ENCODE measurements at regions not wholly inside any gene's neighbourhood (a gene's known extent, or its start where the extent isn't known, plus 50 kb on each side); places are given as distances from the start of the nearest gene placed in this dataset.

DNA sequence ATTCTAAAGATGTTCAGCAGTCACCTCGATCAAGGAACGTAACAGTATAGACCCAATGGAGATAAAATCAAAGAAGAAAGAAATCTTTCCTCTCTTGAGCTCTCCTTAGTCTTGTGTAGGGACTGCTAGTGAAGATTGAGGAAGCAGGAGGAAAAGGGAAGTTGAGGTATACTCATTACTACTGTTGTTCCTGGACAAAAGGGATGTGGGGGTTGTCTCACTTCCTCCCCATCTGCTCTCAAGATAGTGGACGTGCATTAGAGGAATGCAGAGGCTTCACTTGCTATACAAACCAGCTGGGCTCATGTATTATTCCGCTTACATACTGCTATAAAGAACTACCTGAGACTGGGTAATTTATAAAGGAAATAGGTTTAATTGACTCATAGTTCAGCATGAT lies 208.9 kb upstream of the ARHGEF9 start:
- Histone ChIP-seq H3K9me3 (no peaks in the 10 kb centered on the region), H3K27me3 (no peaks in the 10 kb centered on the region), H3K4me3 (ENCODE audit: low read depth, low read length) (no peak overlapping the region), H3K4me1 (no peaks in the 10 kb centered on the region), H3K36me3 (no peaks in the 10 kb centered on the region)
- DNase-seq: no peak
- TF ChIP-seq, protein P1, sequence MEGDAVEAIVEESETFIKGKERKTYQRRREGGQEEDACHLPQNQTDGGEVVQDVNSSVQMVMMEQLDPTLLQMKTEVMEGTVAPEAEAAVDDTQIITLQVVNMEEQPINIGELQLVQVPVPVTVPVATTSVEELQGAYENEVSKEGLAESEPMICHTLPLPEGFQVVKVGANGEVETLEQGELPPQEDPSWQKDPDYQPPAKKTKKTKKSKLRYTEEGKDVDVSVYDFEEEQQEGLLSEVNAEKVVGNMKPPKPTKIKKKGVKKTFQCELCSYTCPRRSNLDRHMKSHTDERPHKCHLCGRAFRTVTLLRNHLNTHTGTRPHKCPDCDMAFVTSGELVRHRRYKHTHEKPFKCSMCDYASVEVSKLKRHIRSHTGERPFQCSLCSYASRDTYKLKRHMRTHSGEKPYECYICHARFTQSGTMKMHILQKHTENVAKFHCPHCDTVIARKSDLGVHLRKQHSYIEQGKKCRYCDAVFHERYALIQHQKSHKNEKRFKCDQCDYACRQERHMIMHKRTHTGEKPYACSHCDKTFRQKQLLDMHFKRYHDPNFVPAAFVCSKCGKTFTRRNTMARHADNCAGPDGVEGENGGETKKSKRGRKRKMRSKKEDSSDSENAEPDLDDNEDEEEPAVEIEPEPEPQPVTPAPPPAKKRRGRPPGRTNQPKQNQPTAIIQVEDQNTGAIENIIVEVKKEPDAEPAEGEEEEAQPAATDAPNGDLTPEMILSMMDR (IDR thresholded peaks at IDR 0.05; ENCODE audit: low read depth, low read length): no peak

- Histone ChIP-seq H3K4me1 (no peaks in the 10 kb centered on the region), H3K36me3 (no peaks in the 10 kb centered on the region), H3K27me3 (no peaks in the 10 kb centered on the region), H3K4me3 (ENCODE audit: low read depth, low read length) (no peak overlapping the region), H3K9me3 (no peaks in the 10 kb centered on the region)
- TF ChIP-seq, protein P1 (IDR thresholded peaks at IDR 0.05; ENCODE audit: low read depth, low read length): no peak
- no peak for DNase-seq
Measured at GRCh38 chrX:63985906-63986305, 200.9 kb upstream of the ARHGEF9 start.

DNA sequence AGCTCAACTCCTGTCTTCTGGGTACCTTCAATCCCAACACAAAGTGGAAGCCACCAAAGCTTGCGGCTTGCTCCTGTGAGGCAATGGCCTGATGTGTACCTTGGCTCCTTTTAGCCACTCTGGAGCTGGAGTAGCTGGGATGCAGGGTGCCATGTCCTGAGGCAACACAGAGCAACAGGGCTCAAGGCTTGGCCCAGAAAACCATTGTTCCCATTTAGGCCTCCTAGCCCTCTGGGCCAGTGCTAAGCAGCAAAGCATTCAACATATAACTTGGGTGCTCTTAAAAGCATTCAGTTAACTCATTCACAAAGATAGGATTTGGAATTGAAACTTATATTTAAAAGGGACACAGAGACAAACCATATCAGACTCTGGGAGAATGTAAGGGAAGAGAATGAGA lies 194.5 kb upstream of the ARHGEF9 start:
- H3K4me1 ChIP-seq: no peaks in the 10 kb centered on the region
- DNase-seq: no peak
- TF ChIP-seq, protein P1 (IDR thresholded peaks at IDR 0.05; ENCODE audit: low read depth, low read length): no peak

DNA sequence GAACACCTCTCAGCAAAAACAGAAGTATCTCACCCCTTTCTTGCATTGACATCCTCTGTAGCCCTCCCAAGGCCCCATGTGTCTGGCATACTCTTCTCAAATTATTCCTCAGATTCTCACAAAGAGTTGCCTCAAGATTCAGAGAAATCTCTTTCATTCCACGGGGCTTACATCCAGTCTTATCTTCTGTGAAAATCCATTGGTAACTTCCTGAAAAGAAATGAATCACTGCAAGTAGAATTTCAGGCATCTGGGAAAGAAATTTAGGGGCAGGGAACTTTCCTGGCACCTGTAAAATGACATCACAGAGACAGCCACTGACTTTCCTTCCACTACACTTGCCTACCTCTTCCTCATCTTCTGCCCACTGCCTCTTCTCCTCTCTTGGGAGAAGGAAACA lies 182.5 kb upstream of the ARHGEF9 start:
- Histone ChIP-seq H3K4me1 (no peaks in the 10 kb centered on the region), H3K36me3 (no peaks in the 10 kb centered on the region), H3K4me3 (ENCODE audit: low read depth, low read length) (no peak overlapping the region), H3K27me3 (no peaks in the 10 kb centered on the region), H3K9me3 (no peaks in the 10 kb centered on the region)
- no peak for DNase-seq
- TF ChIP-seq, protein P1 (IDR thresholded peaks at IDR 0.05; ENCODE audit: low read depth, low read length): no peak

More for the DNA sequence above, 194.5 kb upstream of the ARHGEF9 start:
- no peaks in the 10 kb centered on the region for H3K27me3 ChIP-seq
- no peaks in the 10 kb centered on the region for H3K36me3 ChIP-seq
- no peaks in the 10 kb centered on the region for H3K9me3 ChIP-seq
- no peak overlapping the region for H3K4me3 ChIP-seq (ENCODE audit: low read depth, low read length)

- TF ChIP-seq, protein P1 (IDR thresholded peaks at IDR 0.05; ENCODE audit: low read depth, low read length): no peak
- no peak overlapping the region for H3K4me3 ChIP-seq (ENCODE audit: low read depth, low read length)
- H3K9me3 ChIP-seq: no peaks in the 10 kb centered on the region
- no peak for DNase-seq
- H3K36me3 ChIP-seq: no peaks in the 10 kb centered on the region
- H3K4me1 ChIP-seq: no peaks in the 10 kb centered on the region
- H3K27me3 ChIP-seq: no peaks in the 10 kb centered on the region
Measured at GRCh38 chrX:63963095-63963784, 178.2 kb upstream of the ARHGEF9 start.

GRCh38 chrX:63961964-63962363 lies 176.9 kb upstream of the ARHGEF9 start:
- no peak for DNase-seq
- Histone ChIP-seq H3K4me1 (no peaks in the 10 kb centered on the region), H3K27me3 (no peaks in the 10 kb centered on the region), H3K4me3 (ENCODE audit: low read depth, low read length) (no peak overlapping the region), H3K36me3 (no peaks in the 10 kb centered on the region), H3K9me3 (no peaks in the 10 kb centered on the region)
- TF ChIP-seq, protein P1 (IDR thresholded peaks at IDR 0.05; ENCODE audit: low read depth, low read length): no peak
